ENCODE measurements at regions not wholly inside any gene's neighbourhood (a gene's known extent, or its start where the extent isn't known, plus 50 kb on each side); places are given as distances from the start of the nearest gene placed in this dataset.

DNA sequence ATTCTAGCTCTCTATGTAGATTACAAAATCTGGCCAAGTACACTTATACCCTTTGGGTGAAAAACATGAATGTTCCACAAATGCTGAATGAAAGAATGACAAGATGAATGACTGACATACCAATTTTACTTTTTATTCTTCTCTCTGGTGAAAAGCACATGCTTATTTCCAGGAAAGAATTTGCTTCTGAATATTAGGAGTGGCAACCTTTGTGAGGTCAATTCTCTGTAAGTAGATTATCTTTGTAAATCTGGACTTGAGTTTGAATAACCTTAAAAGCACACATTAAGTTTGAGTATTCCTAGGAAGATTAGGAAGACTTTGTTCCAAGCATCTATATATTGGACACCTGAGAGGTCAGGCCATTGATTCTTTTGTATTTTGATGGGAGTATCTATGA lies 78.1 kb upstream of the P2RY1 start:
- Mint-ChIP-seq H3K9me3 (ENCODE audit: low read depth, unreplicated experiment) (no peaks in the 10 kb centered on the region), H3K4me3 (ENCODE audit: low read depth, unreplicated experiment) (no peak overlapping the region), H3K4me1 (ENCODE audit: low read depth, unreplicated experiment) (no peaks in the 10 kb centered on the region), H3K36me3 (ENCODE audit: insufficient read depth, unreplicated experiment) (no peaks in the 10 kb centered on the region), H3K27me3 (ENCODE audit: unreplicated experiment) (no peaks in the 10 kb centered on the region), H3K27ac (ENCODE audit: unreplicated experiment) (no peak overlapping the region)
- CTCF ChIA-PET = no interaction called here
- TF ChIP-seq, protein P1, sequence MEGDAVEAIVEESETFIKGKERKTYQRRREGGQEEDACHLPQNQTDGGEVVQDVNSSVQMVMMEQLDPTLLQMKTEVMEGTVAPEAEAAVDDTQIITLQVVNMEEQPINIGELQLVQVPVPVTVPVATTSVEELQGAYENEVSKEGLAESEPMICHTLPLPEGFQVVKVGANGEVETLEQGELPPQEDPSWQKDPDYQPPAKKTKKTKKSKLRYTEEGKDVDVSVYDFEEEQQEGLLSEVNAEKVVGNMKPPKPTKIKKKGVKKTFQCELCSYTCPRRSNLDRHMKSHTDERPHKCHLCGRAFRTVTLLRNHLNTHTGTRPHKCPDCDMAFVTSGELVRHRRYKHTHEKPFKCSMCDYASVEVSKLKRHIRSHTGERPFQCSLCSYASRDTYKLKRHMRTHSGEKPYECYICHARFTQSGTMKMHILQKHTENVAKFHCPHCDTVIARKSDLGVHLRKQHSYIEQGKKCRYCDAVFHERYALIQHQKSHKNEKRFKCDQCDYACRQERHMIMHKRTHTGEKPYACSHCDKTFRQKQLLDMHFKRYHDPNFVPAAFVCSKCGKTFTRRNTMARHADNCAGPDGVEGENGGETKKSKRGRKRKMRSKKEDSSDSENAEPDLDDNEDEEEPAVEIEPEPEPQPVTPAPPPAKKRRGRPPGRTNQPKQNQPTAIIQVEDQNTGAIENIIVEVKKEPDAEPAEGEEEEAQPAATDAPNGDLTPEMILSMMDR (IDR thresholded peaks at IDR 0.05; ENCODE audit: unreplicated experiment) = no peak
- no peak for DNase-seq
- no TSS peak for BruUV-seq (replicated peaks)
- intact Hi-C loops (cut with micrococcal nuclease; ENCODE audit: unreplicated experiment) = no loop called here

DNA sequence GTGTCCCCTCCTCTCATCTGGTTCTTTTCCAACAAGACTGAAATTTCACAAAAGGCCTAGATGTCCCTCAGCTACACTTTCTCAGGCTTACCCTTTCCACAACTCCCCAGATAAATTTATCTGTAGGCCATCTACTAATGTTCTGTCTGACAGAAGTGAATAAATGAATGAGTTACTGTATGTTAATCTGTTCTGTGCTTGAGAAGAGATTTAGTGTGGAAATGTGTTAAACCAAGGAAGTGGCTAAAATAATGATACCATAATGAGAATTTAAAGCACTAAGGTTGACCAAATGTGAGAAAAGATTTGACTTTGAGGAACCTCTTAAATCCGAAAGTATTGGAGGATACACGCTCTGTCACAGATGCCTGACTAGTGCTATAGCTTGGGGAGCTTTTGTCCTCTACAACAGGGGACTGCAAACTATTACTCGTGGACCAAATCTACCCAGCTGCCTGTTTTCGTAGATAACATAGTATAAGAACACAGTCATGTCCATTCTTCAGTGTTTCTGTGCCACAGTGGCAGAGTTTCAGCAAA lies 74.8 kb upstream of the P2RY1 start:
- H3K4me3 Mint-ChIP-seq (ENCODE audit: low read depth, unreplicated experiment) = no peak overlapping the region
- H3K27me3 Mint-ChIP-seq (ENCODE audit: unreplicated experiment) = no peaks in the 10 kb centered on the region
- TF ChIP-seq, protein P1 (IDR thresholded peaks at IDR 0.05; ENCODE audit: unreplicated experiment) = no peak
- no peak overlapping the region for H3K27ac Mint-ChIP-seq (ENCODE audit: unreplicated experiment)
- intact Hi-C loops (cut with micrococcal nuclease; ENCODE audit: unreplicated experiment) = no loop called here
- DNase-seq = no peak
- CTCF ChIA-PET = no interaction called here
- no TSS peak for BruUV-seq (replicated peaks)
- peaks cover 5% of the 10 kb centered on the region for H3K9me3 Mint-ChIP-seq (ENCODE audit: low read depth, unreplicated experiment)
- no peaks in the 10 kb centered on the region for H3K36me3 Mint-ChIP-seq (ENCODE audit: insufficient read depth, unreplicated experiment)
- no peaks in the 10 kb centered on the region for H3K4me1 Mint-ChIP-seq (ENCODE audit: low read depth, unreplicated experiment)

DNA sequence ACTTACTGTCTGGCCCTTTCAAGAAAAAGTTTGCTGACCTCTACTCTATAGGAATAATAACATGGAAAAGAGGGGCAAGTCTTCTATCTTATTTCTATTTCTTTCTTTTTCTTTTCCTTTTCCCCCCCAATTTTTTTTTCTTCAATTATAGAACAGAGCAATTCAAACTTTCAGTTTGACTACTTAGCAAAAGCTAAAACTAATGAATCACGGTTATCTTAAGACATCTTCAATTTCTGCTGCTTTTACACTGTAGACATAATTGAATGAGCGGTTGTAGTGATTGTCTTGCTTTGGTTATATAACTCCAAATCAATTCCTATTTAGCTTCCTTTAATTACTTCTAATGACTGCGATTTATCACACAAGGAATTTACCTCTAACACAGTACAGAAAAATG lies 74.3 kb upstream of the P2RY1 start:
- TF ChIP-seq, protein P1 (IDR thresholded peaks at IDR 0.05; ENCODE audit: unreplicated experiment) = no peak
- intact Hi-C loops (cut with micrococcal nuclease; ENCODE audit: unreplicated experiment) = no loop called here
- no peaks in the 10 kb centered on the region for H3K36me3 Mint-ChIP-seq (ENCODE audit: insufficient read depth, unreplicated experiment)
- DNase-seq = no peak
- H3K9me3 Mint-ChIP-seq (ENCODE audit: low read depth, unreplicated experiment) = peaks cover 7% of the 10 kb centered on the region
- no peaks in the 10 kb centered on the region for H3K27me3 Mint-ChIP-seq (ENCODE audit: unreplicated experiment)
- H3K4me3 Mint-ChIP-seq (ENCODE audit: low read depth, unreplicated experiment) = no peak overlapping the region
- no peak overlapping the region for H3K27ac Mint-ChIP-seq (ENCODE audit: unreplicated experiment)
- BruUV-seq (replicated peaks) = no TSS peak
- CTCF ChIA-PET = no interaction called here
- no peaks in the 10 kb centered on the region for H3K4me1 Mint-ChIP-seq (ENCODE audit: low read depth, unreplicated experiment)

DNA sequence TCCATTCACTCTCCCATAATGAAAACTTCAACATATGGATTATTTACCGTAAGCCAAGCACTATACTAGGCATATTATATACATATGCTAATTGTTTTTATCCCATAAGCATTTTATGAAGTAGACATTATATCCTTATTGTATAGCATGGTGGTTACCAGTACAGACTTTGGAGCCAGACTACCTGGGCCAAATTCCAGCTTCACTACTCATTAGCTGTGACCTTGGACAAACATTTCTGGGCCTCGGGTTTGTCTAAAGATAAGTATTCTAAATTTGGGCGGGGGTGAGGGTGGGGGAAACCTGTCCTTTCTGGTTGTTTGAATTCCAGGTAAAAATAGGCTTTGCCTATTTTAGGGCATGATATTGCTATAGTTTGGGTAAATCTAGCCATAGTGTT lies 66.5 kb upstream of the P2RY1 start:
- TF ChIP-seq, protein P1 (IDR thresholded peaks at IDR 0.05; ENCODE audit: unreplicated experiment) = no peak
- H3K4me1 Mint-ChIP-seq (ENCODE audit: low read depth, unreplicated experiment) = no peaks in the 10 kb centered on the region
- DNase-seq = no peak
- H3K27me3 Mint-ChIP-seq (ENCODE audit: unreplicated experiment) = no peaks in the 10 kb centered on the region
- no peaks in the 10 kb centered on the region for H3K36me3 Mint-ChIP-seq (ENCODE audit: insufficient read depth, unreplicated experiment)
- no TSS peak for BruUV-seq (replicated peaks)
- no peak overlapping the region for H3K27ac Mint-ChIP-seq (ENCODE audit: unreplicated experiment)
- CTCF ChIA-PET = no interaction called here
- peaks cover 7% of the 10 kb centered on the region for H3K9me3 Mint-ChIP-seq (ENCODE audit: low read depth, unreplicated experiment)
- intact Hi-C loops (cut with micrococcal nuclease; ENCODE audit: unreplicated experiment) = no loop called here
- H3K4me3 Mint-ChIP-seq (ENCODE audit: low read depth, unreplicated experiment) = no peak overlapping the region

Data from Calu3 (cell line).